GM18505 (cell line): ENCODE measurements at regions not wholly inside any gene's neighbourhood (a gene's known extent, or its start where the extent isn't known, plus 50 kb on each side); places are given as distances from the start of the nearest gene placed in this dataset.
A peak's percentile ranks its signal among the peaks of the same experiment; 100 is the strongest.
"Not testable (repeated sequence)": the region's sequence is repeated elsewhere in the genome, so short reads cannot be mapped to it uniquely, and the experiment has no call there.

ENCODE experiments used
- ATAC-seq: cut with Tn5 transposase; IDR thresholded peaks from one replicate; pipeline ENCODE4 v1.9.1; 2021; ENCODE audit not compliant: unreplicated experiment
- POLR2A ChIP-seq: IDR thresholded peaks from 4 replicates; pipeline ENCODE4 v1.6.1; 2011; ENCODE audit warnings: borderline replicate concordance; ENCODE audit not compliant: insufficient read depth, insufficient read length; ENCODE audit errors: extremely low read depth

- TF ChIP-seq POLR2A = no peak
- no peak for ATAC-seq
Measured at GRCh38 chr10:80856186-80856585, 318.5 kb downstream of the SH2D4B start.

DNA sequence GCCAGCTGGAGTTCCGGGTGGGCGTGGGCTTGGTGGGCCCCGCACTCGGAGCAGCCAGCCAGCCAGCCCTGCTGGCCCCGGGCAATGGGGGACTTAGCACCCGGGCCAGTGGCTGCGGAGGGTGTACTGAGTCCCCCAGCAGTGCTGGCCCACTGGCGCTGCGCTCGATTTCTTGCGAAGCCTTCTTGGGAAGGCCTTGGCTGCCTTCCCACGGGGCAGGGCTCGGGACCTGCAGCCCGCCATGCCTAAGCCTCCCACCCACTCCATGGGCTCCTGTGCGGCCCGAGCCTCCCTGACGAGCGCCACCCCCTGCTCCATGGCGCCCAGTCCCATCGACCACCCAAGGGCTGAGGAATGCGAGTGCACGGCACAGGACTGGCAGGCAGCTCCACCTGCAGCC lies 321.6 kb downstream of the SH2D4B start:
- ATAC-seq = not testable (repeated sequence)

- no peak for ATAC-seq
- no peak for TF ChIP-seq POLR2A
Measured at GRCh38 chr10:80860719-80861118, 323.0 kb downstream of the SH2D4B start.

GRCh38 chr10:80861882-80862281 lies 324.2 kb downstream of the SH2D4B start:
- no peak for TF ChIP-seq POLR2A
- ATAC-seq = no peak

- ATAC-seq = peak; percentile 80
- TF ChIP-seq POLR2A = no peak
Measured at GRCh38 chr10:80870282-80870681, 332.6 kb downstream of the SH2D4B start.

- ATAC-seq = peak; percentile 73
- no peak for TF ChIP-seq POLR2A
Measured at GRCh38 chr10:80871083-80871482, 333.4 kb downstream of the SH2D4B start.

DNA sequence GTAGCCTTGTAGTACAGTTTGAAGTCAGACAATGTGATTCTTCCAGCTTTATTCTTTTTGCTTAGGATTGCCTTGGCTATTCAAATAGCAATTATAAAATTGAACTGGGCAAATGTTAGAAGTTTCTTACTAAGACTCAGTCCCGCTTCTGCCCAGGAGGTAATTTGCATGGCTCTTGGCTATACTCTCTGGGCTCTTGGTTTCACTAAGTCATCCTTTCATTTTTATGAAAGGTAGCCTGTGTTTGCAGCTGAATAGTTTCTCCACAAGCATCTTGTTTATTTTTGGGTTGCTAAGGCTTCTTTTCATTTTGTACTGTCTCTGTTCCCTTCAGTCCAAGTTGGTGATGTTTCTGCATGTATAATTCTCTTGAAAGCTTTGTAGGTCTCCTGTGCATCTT lies 340.6 kb downstream of the SH2D4B start:
- ATAC-seq = no peak

GRCh38 chr10:80890146-80890545 lies 352.4 kb downstream of the SH2D4B start:
- no peak for ATAC-seq
- no peak for TF ChIP-seq POLR2A

More for the DNA sequence above, 340.6 kb downstream of the SH2D4B start:
- no peak for TF ChIP-seq POLR2A

- ATAC-seq = no peak
- no peak for TF ChIP-seq POLR2A
Measured at GRCh38 chr10:80893256-80893655, 355.6 kb downstream of the SH2D4B start.

GRCh38 chr10:80894311-80894791 lies 356.6 kb downstream of the SH2D4B start:
- no peak for TF ChIP-seq POLR2A
- no peak for ATAC-seq

- no peak for ATAC-seq
- TF ChIP-seq POLR2A = no peak
Measured at GRCh38 chr10:80894797-80895467, 357.2 kb downstream of the SH2D4B start.

DNA sequence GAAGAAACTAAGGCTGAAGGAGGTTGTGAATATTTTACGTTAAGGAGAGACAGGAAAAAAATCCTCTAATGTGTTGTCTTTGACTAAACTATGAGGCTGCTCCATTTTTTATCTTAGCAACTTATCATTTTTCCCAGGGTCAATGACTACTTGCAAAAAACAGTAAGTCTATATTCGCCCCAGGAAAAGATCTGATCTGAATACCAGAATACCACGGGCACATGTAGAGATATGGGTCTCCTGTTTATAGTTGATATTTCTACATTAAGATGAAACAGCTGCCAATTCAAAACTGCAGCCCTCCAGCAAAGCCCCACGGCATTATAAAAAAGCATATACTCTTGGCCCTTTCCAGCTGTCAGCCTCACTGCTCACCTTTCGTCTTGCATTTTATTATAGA lies 358.4 kb downstream of the SH2D4B start:
- no peak for TF ChIP-seq POLR2A
- ATAC-seq = no peak

DNA sequence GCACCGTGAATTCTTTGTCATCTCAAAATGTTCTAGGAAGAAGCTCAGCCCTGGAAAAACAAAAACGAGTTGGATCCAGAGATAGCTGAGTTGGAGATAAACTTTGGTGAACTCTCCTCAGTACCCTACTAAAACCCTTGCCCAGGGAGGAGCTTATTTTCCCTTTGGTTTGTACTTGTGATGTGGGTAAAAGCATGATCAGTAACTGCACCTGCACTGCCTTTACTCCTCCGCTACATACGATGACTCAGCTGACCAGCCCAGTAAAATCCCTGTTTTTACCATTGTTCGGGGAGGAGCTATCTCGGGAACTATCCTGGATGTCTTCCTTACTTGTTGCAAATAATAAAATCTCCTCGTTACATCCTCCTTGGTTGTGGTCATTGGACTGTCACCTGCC lies 359.3 kb downstream of the SH2D4B start:
- no peak for TF ChIP-seq POLR2A
- no peak for ATAC-seq

- TF ChIP-seq POLR2A = no peak
- ATAC-seq = no peak
Measured at GRCh38 chr10:80900661-80901060, 363.0 kb downstream of the SH2D4B start.

GRCh38 chr10:80908611-80909010 lies 370.9 kb downstream of the SH2D4B start:
- no peak for ATAC-seq
- TF ChIP-seq POLR2A = no peak
